PC-3 (cell line): ENCODE measurements at regions not wholly inside any gene's neighbourhood (a gene's known extent, or its start where the extent isn't known, plus 50 kb on each side); places are given as distances from the start of the nearest gene placed in this dataset.

Source experiments
- ATAC-seq: fragments of 200-7000 bp; cut with Tn5 transposase; 2 replicates; pipeline ENCODE4 v1.9.1; 2020; ENCODE audit warnings: mild to moderate bottlenecking, moderate library complexity
- BruUV-seq: library from RNA; stranded (reverse); fragments of 400-500 nt; replicated peaks from 2 replicates; lab custom pipeline; 2021; lab: Mats Ljungman, UMichigan
- CTCF ChIA-PET: fragments of 300-600 bp; sonication (Branson Sonifier 250); formaldehyde crosslinking; loops from one replicate; lab custom pipeline; 2022; ENCODE audit warnings: antibody characterized with exemption; lab: Charles Lee
- POLR2A ChIA-PET: fragments of 300-600 bp; sonication (Branson Sonifier 250); formaldehyde crosslinking; loops from one replicate; lab custom pipeline; 2022; ENCODE audit warnings: antibody characterized with exemption; ENCODE audit not compliant: unreplicated experiment; lab: Charles Lee
- DNase-seq: peaks from one replicate; pipeline ENCODE4 v3.0.0-alpha.2; 2015
- H2AFZ ChIP-seq: fragments of 300-600 bp; sonication (generic); 2 replicates; pipeline ENCODE4 v1.6.0; 2016; ENCODE audit warnings: antibody characterized with exemption, low read length
- H3F3A ChIP-seq: fragments of 300-600 bp; sonication (generic); one replicate; pipeline ENCODE4 v1.6.0; 2017; ENCODE audit warnings: antibody characterized with exemption, low read length, control low read depth, mild to moderate bottlenecking; ENCODE audit not compliant: unreplicated experiment
- H3K27ac ChIP-seq: fragments of 300-600 bp; sonication (generic); 2 replicates; pipeline ENCODE4 v1.5.1; 2016; ENCODE audit warnings: mild to moderate bottlenecking, low read length
- H3K27me3 ChIP-seq: fragments of 300-600 bp; sonication (generic); 2 replicates; pipeline ENCODE4 v1.6.1; 2016; ENCODE audit warnings: low read length, mixed read lengths
- H3K36me3 ChIP-seq: fragments of 300-600 bp; sonication (generic); 2 replicates; pipeline ENCODE4 v1.6.1; 2016; ENCODE audit warnings: low read depth, mixed run types, low read length, mixed read lengths
- H3K4me1 ChIP-seq: fragments of 300-600 bp; sonication (generic); 2 replicates; pipeline ENCODE4 v1.5.1; 2016; ENCODE audit warnings: low read length; ENCODE audit not compliant: insufficient read depth
- H3K4me2 ChIP-seq: fragments of 300-600 bp; sonication (generic); 2 replicates; pipeline ENCODE4 v1.6.0; 2016; ENCODE audit warnings: low read length
- H3K4me3 ChIP-seq: fragments of 300-600 bp; sonication (generic); 2 replicates; pipeline ENCODE4 v1.5.1; 2016; ENCODE audit warnings: mild to moderate bottlenecking, low read length, mixed read lengths
- H3K79me2 ChIP-seq: fragments of 300-600 bp; sonication (generic); 2 replicates; pipeline ENCODE4 v1.6.1; 2017; ENCODE audit warnings: low read length, mixed read lengths
- H3K9ac ChIP-seq: fragments of 300-600 bp; sonication (generic); 2 replicates; pipeline ENCODE4 v1.6.0; 2016; ENCODE audit warnings: mild to moderate bottlenecking, low read length
- H3K9me2 ChIP-seq: fragments of 300-600 bp; sonication (generic); replicated peaks from 2 replicates; pipeline ENCODE4 v1.6.1; 2016; ENCODE audit warnings: mixed run types, low read length, mixed read lengths
- H3K9me3 ChIP-seq: fragments of 300-600 bp; sonication (generic); 2 replicates; pipeline ENCODE4 v1.6.1; 2016; ENCODE audit warnings: low read length, mixed read lengths
- H4K20me1 ChIP-seq: fragments of 300-600 bp; sonication (generic); 2 replicates; pipeline ENCODE4 v1.6.1; 2016; ENCODE audit warnings: low read length, mixed read lengths
- EZH2 ChIP-seq: fragments of 300-600 bp; sonication (generic); IDR thresholded peaks from one replicate; pipeline ENCODE4 v1.6.1; 2017; ENCODE audit warnings: antibody characterized with exemption, mild to moderate bottlenecking, low read length; ENCODE audit not compliant: unreplicated experiment
- EZH2phosphoT487 ChIP-seq: fragments of 300-600 bp; sonication (generic); IDR thresholded peaks from 2 replicates; pipeline ENCODE4 v1.6.1; 2018; ENCODE audit warnings: mild to moderate bottlenecking, antibody characterized with exemption, low read length, borderline replicate concordance
- intact Hi-C: fragments of 100-400 bp; cut with micrococcal nuclease; formaldehyde crosslinking; loops from 2 replicates; pipeline ENCODE4 v1.9.0; 2023
- TF ChIP-seq, protein P1 (sequence below): fragments of 300-600 bp; sonication (generic); conservative IDR thresholded peaks from 2 replicates; pipeline ENCODE4 v1.5.1; 2017; ENCODE audit warnings: antibody characterized with exemption, low read depth, mild to moderate bottlenecking, low read length

DNA sequence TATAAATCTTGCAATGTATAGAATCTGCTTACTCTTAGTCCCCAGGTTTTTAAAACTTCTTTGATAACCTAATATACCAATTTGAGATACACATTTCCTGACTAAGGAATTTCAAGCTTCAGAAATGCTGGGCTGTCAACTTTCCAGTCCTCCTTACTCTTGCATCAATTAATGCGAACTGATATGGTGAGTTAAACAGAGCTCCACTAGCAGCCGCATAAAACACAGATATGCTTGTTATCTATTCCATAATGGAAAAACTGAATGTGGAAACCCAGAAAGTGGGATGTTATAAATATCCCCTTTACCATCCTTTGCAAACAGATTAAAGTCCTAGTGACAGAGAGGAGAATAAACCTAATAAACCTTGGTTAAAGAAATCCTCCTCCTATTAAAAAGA lies 1913.7 kb downstream of the STIM2 start:
- Histone ChIP-seq H3K36me3 (no peaks in the 10 kb centered on the region), H3K4me2 (no peak overlapping the region), H3K9me2 (no peaks in the 10 kb centered on the region), H3F3A (no peaks in the 10 kb centered on the region), H2AFZ (no peak overlapping the region), H3K9me3 (no peaks in the 10 kb centered on the region), H4K20me1 (no peaks in the 10 kb centered on the region), H3K27me3 (no peaks in the 10 kb centered on the region), H3K27ac (no peak overlapping the region), H3K9ac (no peak overlapping the region), H3K4me1 (no peaks in the 10 kb centered on the region), H3K4me3 (no peak overlapping the region), H3K79me2 (no peaks in the 10 kb centered on the region)
- CTCF ChIA-PET, result no interaction called here
- DNase-seq (no peak), ATAC-seq (no peak)
- POLR2A ChIA-PET, result no interaction called here
- BruUV-seq, result no TSS peak
- TF ChIP-seq, protein P1, sequence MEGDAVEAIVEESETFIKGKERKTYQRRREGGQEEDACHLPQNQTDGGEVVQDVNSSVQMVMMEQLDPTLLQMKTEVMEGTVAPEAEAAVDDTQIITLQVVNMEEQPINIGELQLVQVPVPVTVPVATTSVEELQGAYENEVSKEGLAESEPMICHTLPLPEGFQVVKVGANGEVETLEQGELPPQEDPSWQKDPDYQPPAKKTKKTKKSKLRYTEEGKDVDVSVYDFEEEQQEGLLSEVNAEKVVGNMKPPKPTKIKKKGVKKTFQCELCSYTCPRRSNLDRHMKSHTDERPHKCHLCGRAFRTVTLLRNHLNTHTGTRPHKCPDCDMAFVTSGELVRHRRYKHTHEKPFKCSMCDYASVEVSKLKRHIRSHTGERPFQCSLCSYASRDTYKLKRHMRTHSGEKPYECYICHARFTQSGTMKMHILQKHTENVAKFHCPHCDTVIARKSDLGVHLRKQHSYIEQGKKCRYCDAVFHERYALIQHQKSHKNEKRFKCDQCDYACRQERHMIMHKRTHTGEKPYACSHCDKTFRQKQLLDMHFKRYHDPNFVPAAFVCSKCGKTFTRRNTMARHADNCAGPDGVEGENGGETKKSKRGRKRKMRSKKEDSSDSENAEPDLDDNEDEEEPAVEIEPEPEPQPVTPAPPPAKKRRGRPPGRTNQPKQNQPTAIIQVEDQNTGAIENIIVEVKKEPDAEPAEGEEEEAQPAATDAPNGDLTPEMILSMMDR, result no peak
- TF ChIP-seq EZH2 (no peak), EZH2phosphoT487 (no peak)
- intact Hi-C loops, result loop anchor here (5.0 kb wide), 1 partner anchor 892 kb away; no protein-coding TSS in a partner anchor

DNA sequence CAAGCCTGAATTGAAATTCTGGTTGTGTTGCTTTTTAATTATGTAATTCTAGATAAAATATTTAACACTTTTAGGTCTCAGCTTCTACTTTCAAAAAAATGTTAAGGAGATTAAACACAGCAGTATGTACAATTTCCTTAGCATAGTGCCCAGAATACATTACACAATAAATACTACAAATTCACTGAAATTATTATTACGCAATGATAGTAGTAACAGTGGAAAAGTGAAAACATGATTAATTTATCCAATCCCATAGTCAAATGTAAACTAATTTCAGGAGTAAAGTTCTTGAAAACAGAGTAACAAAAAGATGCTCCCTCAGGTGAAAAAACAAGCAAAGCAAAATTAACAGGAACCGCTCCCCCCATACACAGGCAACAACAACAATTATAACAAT lies 1915.4 kb downstream of the STIM2 start:
- DNase-seq (no peak), ATAC-seq (no peak)
- no peaks in the 10 kb centered on the region for H3K4me1 ChIP-seq
- no TSS peak for BruUV-seq
- no peak overlapping the region for H3K27ac ChIP-seq
- H3K27me3 ChIP-seq, result no peaks in the 10 kb centered on the region
- H4K20me1 ChIP-seq, result no peaks in the 10 kb centered on the region
- H3K4me3 ChIP-seq, result no peak overlapping the region
- no peak overlapping the region for H3K4me2 ChIP-seq
- no peaks in the 10 kb centered on the region for H3K9me2 ChIP-seq
- H3K9ac ChIP-seq, result no peak overlapping the region
- ChIA-PET POLR2A (no interaction called here), CTCF (no interaction called here)
- H3K36me3 ChIP-seq, result no peaks in the 10 kb centered on the region
- intact Hi-C loops, result no loop called here
- H3K9me3 ChIP-seq, result no peaks in the 10 kb centered on the region
- H2AFZ ChIP-seq, result no peak overlapping the region
- H3K79me2 ChIP-seq, result no peaks in the 10 kb centered on the region
- no peak for TF ChIP-seq EZH2phosphoT487
- TF ChIP-seq, protein P1, result no peak
- TF ChIP-seq EZH2, result no peak
- no peaks in the 10 kb centered on the region for H3F3A ChIP-seq

DNA sequence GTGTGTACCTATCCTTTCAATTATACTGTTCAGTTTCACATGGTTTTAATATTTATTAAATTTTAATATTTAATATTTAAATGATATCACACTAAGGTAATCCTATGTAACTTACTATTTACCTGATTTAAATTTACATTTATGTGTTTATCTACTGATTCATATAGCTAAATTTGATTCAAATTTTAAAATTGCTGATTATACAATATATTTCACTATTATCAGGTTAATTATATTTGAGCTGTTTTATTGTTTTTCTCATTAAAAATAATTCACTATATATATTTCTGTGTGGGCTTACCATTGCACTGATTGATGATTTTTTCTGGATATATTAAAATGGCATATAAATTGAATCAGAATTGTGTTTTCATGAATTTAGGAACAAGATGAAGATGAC lies 1923.5 kb downstream of the STIM2 start:
- no peaks in the 10 kb centered on the region for H3K27me3 ChIP-seq
- CTCF ChIA-PET, result no interaction called here
- no peak overlapping the region for H3K9ac ChIP-seq
- intact Hi-C loops, result no loop called here
- H3K79me2 ChIP-seq, result no peaks in the 10 kb centered on the region
- no peaks in the 10 kb centered on the region for H3K4me1 ChIP-seq
- H3K4me2 ChIP-seq, result no peak overlapping the region
- H3K9me3 ChIP-seq, result no peaks in the 10 kb centered on the region
- no peak for ATAC-seq
- no peaks in the 10 kb centered on the region for H4K20me1 ChIP-seq
- no peak overlapping the region for H3K27ac ChIP-seq
- H2AFZ ChIP-seq, result no peak overlapping the region
- H3F3A ChIP-seq, result no peaks in the 10 kb centered on the region
- POLR2A ChIA-PET, result no interaction called here
- no peaks in the 10 kb centered on the region for H3K9me2 ChIP-seq
- TF ChIP-seq EZH2phosphoT487 (no peak), EZH2 (no peak)
- DNase-seq, result no peak
- no TSS peak for BruUV-seq
- no peak overlapping the region for H3K4me3 ChIP-seq
- H3K36me3 ChIP-seq, result no peaks in the 10 kb centered on the region
